Right kidney (tissue), 1 donor: ENCODE measurements at regions not wholly inside any gene's neighbourhood (a gene's known extent, or its start where the extent isn't known, plus 50 kb on each side); places are given as distances from the start of the nearest gene placed in this dataset.

Source experiments
- DNase-seq: peaks from one replicate; pipeline ENCODE4 v3.0.0-alpha.2; 2016

- no peak for DNase-seq
These were observed 244.6 kb downstream of the NR4A2 start for GRCh38 chr2:156087875-156088274.

GRCh38 chr2:156083763-156084493 lies 248.6 kb downstream of the NR4A2 start:
- no peak for DNase-seq

- DNase-seq: no peak
These were observed 252.7 kb downstream of the NR4A2 start for GRCh38 chr2:156079845-156080244.

- DNase-seq: no peak
These were observed 255.3 kb downstream of the NR4A2 start for GRCh38 chr2:156077041-156077742.

- no peak for DNase-seq
These were observed 266.6 kb downstream of the NR4A2 start for GRCh38 chr2:156065912-156066311.

- no peak for DNase-seq
These were observed 268.0 kb downstream of the NR4A2 start for GRCh38 chr2:156064540-156064939.

GRCh38 chr2:156057647-156058046 lies 274.9 kb downstream of the NR4A2 start:
- DNase-seq: no peak

- no peak for DNase-seq
These were observed 277.5 kb downstream of the NR4A2 start for GRCh38 chr2:156054983-156055382.

GRCh38 chr2:156046900-156047299 lies 285.6 kb downstream of the NR4A2 start:
- no peak for DNase-seq

GRCh38 chr2:156042895-156043294 lies 289.6 kb downstream of the NR4A2 start:
- DNase-seq: no peak

- no peak for DNase-seq
These were observed 294.5 kb downstream of the NR4A2 start for GRCh38 chr2:156038021-156038420.

- DNase-seq: no peak
These were observed 295.0 kb downstream of the NR4A2 start for GRCh38 chr2:156037482-156037881.

GRCh38 chr2:156031121-156031520 lies 301.4 kb downstream of the NR4A2 start:
- DNase-seq: no peak

- DNase-seq: no peak
These were observed 309.2 kb downstream of the NR4A2 start for GRCh38 chr2:156023229-156023869.

- DNase-seq: no peak
These were observed 311.1 kb downstream of the NR4A2 start for GRCh38 chr2:156021146-156022040.

GRCh38 chr2:156019341-156019740 lies 313.2 kb downstream of the NR4A2 start:
- DNase-seq: no peak

GRCh38 chr2:156017341-156017885 lies 315.1 kb downstream of the NR4A2 start:
- DNase-seq: no peak

GRCh38 chr2:156009293-156009692 lies 323.2 kb downstream of the NR4A2 start:
- DNase-seq: no peak

- no peak for DNase-seq
These were observed 325.6 kb downstream of the NR4A2 start for GRCh38 chr2:156006721-156007618.

- DNase-seq: no peak
These were observed 326.4 kb downstream of the NR4A2 start for GRCh38 chr2:156005999-156006712.
